ENCODE measurements at regions not wholly inside any gene's neighbourhood (a gene's known extent, or its start where the extent isn't known, plus 50 kb on each side); places are given as distances from the start of the nearest gene placed in this dataset.

GRCh38 chr12:75891072-75891471, 140.5 kb downstream of the PHLDA1 start:
- TF ChIP-seq CTCF (IDR thresholded peaks at IDR 0.05) (no peak), POLR2A (IDR thresholded peaks at IDR 0.05) (no peak)

All from heart left ventricle (tissue), 13 donors.